Stimulated activated CD8-positive, alpha-beta memory T cell treated with anti-CD3 and anti-CD28 coated beads, Interleukin-7, amount 100 ng/mL, for 48 hours (primary cell): ENCODE measurements at regions not wholly inside any gene's neighbourhood (a gene's known extent, or its start where the extent isn't known, plus 50 kb on each side); places are given as distances from the start of the nearest gene placed in this dataset.

Experiments
- DNase-seq, 2 donors: peaks; one replicate each; pipeline ENCODE4 v3.0.0-alpha.2; 2020; ENCODE audit warnings: low read depth in 1 of 2; ENCODE audit errors: extremely low read depth in 1 of 2

DNA sequence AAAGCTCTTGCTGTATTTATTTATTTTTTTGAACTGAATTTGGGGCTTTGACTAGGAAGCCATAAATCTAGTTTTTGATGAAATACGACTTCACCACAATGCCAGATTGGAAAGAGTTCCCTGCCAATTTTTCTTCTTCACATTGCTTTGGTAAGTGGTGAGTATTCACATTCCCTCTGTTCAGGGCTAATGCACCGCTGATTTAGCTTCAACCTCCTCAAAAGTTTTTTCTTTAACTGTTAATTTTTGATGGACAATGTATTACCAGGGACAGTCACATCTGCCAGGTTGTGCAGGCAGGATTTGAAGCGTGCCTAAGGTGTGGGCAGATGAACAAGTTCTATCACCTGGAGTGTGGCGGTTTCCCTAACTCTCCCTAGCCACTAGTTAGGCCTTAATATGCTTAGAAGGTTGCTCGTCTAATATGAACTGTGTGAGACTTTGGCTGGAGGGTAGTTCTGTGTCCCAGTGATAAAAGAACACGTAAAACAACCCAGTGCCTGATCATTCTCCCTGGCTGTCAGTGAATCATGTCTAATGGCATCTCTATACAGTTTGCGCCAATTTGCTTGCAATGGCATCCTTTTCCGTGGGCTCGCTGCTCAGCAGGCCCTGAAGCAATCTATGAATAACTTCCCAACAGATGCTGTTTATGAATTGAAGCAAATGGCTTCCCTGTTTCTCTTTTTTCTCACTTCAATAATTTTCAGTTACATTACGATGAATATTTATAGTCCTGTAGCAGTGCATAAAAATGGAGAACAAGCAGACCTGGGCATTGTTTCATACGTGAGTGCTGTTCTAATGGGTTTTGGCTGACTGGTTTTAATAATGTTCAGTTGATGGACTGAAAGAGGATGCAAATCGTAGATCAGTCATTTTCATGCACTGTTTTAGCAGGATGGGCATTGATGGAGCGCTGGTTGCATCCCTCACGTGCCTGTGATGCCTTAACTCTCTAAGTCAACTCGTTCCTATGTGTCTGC, 243.2 kb upstream of the SUCLG2 start:
- DNase-seq, result no peak

DNA sequence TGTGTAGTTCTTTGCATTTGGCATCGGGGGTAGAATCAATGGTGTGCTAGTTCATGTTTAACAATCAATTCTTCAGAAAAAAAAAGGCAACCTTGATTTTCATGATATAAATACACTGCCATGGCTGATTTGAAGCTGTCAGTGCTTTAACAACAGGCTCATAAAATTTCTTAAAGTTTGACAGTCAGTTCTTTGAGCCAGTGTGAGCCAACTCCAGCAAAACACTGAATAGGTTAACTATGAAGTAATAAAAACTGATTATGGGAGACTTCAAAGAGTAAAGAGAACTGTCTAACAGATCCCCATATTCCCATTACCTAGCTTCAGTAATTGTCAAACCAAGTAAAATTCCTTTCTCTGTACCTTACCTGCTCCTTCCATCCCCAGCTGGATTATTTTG, 241.7 kb upstream of the SUCLG2 start:
- no peak for DNase-seq

DNA sequence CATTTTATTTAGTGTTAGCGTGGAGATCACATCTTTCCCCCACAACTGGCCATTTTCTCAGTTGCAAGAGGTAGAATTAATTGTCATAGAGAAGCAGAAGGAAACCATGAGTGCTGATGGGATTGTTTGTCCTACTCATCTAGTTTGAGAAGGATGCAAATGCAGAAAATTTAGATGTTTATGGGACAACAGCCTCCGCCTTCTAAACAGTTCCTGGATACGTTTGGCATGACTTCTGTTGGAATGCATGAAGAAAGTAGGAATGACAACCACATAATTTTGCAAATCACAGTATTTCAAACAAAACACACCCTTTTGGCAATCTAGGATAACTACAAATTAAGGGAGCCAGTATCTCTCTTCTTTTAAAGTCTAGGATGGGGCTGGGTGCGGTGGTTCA, 240.1 kb upstream of the SUCLG2 start:
- DNase-seq, result no peak

DNA sequence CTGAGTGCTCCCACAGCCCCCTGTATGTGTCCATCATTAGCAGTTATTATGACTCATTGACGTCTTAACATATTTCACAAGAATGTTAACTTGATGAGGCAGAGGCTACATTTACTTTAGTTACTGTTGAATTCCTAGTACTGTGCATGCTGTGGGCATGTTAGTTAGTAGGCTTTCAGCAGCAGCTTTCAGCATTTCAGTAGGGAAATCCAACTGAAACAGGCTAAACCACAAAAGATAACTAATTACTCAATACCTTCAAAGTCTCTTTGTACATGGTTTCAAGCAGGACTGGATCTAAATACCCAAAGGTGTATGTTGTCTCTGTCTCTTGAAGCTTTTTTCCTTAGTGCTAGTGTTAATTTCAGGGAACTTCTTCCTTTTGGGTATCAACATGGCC, 229.9 kb upstream of the SUCLG2 start:
- no peak for DNase-seq

DNA sequence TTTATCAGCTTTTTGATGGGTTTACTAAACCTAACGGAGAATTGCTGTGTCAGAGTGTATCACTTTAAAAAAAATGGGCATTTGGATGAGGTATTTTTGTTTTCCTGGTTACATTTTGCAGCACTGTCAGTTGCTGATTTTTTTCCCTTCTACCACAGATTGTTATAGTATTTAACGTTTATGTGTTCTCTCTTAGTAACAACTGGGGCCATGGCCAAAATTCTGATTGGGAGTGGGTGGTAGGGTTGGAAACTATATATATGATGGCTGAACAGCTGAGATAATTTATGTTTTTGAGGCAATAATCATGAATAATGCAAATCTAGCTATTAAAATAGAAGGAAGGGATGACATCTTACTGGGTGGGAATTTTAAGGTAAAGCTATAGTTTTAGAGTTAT, 229.4 kb upstream of the SUCLG2 start:
- no peak for DNase-seq

DNA sequence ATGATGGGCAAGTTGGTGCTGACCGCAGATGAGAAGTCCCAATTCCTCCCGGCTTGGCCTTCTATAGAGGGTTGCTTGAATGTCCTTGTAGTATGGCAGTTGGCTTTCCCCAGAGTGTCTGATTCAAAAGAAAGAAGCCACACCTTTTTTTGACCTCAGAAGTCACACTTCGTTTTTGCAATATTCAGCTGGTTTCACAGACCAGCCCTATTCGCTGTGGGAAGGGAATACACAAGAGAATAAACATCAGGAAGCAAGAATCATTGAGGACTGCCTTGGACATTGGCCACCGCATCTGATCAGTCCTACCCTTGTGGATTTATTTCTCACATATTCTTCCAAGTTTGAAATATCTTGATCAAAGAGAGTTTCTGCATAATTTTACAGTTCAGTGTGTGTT, 228.6 kb upstream of the SUCLG2 start:
- DNase-seq, result no peak

DNA sequence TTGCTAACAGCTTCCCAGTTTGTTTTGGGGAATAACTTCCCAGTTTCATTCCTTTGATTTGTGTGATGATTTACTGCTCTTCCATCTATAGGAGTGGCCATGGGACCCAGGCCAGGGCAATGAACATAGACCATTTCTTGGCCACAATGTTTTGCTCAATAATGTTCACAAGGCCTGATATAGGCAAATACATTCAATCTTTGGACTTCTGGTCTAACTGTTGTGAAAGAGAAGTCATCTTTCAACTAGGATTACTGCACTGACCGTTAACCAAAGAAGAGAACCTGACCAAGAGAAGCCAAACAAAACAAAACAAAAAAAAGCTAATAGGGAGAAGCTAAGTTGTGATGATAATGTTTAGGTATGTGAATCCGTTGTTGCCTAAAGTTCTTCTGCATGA, 221.8 kb upstream of the SUCLG2 start:
- no peak for DNase-seq

DNA sequence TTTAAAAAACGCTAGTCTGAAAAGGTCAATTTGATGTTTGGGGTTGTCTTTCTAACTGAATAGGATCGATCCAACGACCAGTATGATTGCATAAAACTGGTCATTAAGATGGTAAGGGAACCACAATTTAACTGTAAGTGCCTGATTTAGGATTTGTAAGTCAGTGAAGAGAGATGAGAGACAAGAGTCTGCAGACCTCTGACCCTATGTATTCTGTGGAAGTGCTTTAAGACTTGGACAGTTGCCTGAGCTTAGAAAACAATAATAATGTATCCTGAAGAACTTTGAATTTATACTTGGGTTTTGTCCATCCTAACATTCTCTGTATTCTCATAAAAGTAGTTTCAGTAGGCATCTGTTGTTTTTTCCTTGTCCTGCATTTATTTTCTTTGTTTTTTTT, 221.4 kb upstream of the SUCLG2 start:
- DNase-seq, result no peak

DNA sequence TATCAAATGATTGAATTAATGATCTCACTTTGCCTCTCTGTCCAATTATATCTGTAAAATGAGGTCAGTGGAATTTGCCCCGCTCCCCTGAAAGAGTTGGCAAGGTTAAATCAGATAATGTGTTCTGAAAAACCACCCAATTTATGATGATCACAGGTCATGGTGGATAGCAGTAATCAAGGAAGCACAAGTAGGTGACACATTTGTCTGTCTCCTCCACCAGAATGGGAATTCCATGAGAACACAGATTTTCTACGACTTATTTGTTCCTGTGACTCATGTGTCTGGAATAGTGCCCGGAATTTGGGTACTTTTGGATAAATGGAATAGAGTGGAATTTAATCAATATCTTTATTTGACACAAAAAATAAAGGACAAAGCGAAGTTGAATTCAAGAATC, 220.9 kb upstream of the SUCLG2 start:
- no peak for DNase-seq

DNA sequence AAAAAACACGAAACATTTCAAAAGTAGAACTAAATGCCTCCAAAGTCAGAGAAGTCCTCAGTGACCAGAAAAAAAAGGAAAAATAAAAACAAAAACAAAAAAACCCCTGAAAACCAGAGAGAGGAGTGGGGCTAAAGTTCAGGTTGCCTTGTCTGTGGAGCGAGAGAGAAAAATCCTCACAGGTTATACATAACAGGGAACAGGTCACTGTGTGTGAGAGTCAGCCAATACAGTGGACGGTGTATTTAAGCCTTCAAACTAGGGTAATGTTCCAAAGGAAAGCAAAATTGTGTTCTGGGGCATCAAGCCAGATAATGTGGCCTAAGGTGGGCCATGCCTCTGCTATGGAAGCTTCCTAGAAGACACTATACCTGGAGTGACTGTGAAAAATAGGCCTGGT, 216.1 kb upstream of the SUCLG2 start:
- DNase-seq, result no peak

DNA sequence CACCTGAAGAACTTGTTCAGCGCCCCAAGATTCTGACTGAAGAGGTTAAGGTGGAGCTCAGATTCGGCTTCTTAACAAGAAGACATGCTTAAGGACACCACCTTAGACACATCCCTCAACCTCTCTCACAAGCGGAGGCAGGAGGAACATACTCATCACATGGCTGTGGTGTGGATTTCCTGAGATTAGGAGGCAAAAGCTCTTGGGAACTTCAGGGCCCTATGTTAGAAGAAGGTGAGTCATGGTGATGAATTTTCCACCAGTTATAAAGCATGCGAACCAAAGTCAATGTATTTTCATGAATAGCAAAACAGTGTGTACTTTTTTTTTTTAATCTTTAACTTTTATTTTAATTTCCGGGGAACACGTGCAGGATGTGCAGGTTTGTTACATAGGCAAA, 212.2 kb upstream of the SUCLG2 start:
- no peak for DNase-seq

DNA sequence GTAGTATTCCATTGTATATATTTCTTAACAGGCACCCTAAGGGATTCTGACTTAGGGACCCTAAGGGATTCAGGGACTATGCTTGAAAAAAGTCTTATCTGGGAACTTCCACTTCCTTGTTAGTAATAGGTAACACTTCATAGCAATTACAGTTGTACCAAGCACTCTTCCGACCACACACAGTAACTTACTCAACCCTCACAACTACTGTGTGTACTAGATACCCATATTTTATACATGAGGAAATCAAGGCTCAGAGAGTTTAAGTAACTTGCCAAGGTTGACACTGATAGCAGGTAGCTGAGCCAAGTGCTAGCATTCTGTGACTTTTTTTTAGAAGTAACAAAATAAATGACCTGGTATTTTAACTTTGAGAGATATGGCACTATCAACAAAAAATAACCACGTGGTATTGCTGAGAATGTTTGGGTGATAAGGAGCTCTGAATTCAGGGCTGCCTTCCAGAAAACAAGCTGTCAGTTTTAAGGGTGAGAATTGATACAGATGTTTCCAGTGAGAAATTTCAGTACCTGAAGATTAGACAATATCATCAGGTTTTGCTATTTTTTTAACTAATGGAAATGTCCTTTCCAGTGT, 210.3 kb upstream of the SUCLG2 start:
- no peak for DNase-seq

DNA sequence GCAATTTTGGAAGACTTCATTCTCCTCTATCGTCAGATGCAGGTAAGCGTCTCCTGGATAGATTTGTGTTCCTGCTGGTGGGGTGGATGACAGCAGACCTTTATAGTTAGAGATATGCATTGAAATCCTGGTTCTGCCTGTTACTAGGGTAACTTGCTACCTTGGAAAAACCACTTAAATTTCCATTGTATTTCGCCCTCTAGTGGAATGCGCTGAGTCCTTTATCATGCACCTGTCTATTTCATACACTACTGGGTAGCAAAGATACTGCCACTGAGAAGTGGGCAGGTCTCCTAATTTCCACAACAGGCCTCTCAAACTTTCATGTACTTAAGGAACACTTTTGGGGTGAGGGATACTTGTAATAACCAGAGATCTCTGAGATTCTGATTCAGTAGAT, 209.5 kb upstream of the SUCLG2 start:
- no peak for DNase-seq

DNA sequence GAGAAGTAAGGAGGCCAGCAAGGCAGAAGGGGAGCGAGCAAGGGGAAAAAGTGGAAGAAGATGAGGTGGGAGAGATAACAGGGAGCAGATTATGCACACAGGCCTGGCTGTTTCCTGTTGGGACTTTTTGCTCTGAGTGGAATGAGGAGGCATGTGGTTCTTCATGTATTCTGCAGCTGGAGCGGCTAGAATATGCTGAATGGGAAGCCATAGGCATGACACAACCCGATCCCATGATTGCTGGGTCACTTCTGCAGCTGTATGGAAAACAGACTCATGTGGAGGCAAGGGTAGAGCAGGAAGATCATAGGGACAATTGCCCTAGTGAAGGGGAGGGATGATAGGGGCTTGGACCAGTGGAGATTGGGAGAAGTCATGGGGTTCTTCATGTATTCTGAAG, 206.0 kb upstream of the SUCLG2 start:
- DNase-seq, result no peak

DNA sequence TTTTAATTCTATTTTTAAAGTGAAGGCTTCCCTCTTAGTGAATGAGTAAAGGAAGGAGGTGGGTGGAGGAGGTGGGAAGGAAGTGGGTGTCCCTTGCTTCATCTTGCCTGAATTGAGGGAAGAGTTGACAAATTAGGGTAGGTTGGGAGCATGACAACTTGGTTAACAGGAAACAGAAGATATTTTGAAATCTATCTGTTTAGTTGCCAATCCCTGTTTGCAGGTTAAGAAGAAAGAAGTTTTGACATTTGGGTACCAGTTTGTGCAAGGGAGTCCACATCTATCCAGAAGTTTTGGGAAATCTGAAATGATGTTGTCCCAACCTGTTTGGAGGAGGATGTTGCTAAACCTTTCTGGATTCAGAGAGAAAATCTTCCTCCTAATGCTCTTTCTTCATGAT, 204.1 kb upstream of the SUCLG2 start:
- DNase-seq, result no peak

DNA sequence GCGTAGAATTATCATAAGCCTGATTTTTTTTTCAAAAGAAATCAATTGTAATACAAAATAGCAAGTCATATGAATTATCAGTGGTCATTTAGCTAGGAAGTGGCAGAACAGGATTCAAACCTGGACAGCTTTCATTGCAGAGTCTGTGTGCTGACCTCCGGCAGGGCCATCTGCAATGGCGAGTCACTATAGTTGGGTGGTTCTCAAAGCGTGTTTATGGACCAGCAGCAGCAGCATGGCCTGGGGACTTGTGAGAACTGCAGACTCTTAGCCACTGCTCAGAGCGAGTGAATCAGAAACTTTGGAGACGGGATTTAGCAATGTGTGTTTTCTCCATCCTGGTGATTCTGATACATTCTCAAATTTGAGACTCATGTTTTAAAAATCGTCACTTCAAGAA, 202.3 kb upstream of the SUCLG2 start:
- DNase-seq, result no peak

DNA sequence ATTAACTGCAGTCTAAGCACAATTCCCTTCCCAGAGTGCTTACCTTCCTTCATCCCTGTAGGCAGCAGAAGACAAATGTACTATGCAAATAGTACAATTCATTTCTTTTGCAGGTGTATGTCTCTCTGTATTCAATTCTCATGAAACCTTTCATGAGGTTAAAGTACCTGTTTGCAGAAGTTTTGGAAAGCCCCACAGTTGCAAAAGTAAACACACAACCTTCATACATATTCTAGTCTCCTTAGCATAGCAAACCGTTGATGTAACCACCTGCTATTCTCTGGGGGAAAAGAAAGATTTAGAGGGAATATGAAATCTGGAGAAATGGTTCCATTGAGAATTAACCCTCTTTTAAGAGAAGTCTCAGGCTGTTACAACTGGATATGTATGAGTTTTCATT, 200.3 kb upstream of the SUCLG2 start:
- no peak for DNase-seq

DNA sequence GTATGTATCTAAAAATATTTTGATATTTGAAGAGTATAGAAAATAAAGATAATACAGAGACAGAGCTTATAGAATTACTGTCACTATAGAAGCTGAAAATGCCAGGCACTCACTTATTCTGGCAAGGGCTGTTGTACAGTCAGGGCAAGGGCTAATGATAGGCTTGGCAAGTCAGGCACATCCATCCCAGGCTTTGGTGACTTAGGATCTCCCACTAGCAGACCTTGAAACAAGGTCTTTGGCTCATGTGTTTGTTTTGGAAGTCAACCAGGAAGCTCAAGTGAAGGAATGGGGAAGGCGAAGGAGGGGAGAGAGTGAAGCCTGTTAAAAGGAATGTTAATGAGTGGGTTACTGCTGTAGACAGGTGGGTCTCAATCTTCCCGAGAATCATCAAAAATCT, 199.1 kb upstream of the SUCLG2 start:
- no peak for DNase-seq

DNA sequence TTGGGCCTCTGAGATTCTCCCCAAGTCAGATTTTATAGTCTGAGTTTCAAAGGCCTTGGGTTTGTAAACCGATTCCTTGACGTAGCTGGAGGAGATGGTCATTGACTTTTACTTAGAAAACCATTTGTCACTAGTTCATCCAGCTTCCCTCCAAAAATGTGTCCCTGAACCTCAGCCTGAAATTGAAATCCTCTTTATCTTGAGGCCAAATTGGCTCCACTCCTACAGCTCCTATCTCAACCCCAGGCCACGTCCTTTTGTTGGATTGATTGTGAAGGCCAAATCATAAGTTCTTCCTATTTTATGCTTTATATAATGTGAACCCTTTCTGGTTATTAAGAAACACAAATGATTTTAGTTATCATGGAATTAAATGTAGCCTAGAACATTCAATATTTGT, 193.9 kb upstream of the SUCLG2 start:
- no peak for DNase-seq

DNA sequence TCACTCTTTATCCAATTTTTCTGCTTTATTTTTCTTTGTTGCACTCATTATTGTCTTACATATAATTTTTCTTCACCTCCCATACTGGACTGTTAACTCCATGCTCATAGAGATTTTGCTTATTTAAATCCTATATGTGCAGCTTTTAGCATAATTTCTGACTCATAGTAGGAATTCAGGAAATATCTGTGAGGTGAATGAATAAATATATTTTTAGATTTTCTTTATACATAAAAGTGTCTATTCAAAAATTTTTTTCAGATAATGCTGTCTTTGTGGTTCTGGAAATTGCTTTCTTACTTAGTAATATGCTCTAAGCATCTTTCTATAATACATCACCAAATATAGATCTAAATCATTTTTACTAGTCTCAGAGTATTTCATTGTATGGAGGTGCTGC, 191.8 kb upstream of the SUCLG2 start:
- DNase-seq, result no peak

DNA sequence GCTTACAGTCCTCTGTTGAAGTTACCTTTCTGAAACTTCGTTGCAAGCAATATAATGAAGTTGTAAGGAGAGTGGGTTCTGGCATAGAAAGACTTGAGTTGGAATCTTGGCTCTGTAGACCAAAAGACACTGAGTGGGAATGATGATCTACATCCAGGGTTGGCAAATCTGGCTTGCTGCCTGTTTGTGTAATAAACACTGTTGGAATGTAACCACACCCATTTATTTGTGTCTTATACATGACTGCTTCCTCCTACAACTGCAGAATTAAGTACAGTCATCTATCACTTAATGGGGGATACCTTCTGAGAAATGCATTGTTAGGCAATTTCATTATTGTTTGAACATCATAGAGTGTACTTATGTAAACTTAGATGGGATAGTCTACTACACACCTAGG, 178.4 kb upstream of the SUCLG2 start:
- DNase-seq, result no peak

DNA sequence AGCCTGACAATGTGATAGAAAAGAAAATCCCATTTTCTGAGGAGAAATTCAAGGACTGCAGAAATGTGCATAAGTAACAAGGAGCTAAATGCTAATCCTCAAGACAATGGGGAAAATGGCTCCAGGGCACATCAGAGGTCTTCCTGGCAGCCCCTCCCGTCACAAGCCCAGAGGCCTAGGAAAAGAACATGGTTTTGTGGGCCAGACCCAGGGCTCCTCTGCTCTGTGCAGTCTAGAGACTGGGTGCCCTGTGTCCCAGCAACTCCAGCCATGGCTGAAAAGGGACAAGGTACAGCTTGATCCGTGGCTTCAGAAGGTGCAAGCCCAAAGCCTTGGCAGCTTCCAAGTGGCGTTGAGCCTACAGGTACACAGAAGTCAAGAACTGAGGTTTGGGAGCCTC, 176.8 kb upstream of the SUCLG2 start:
- DNase-seq, result no peak
